ENCODE measurements at regions not wholly inside any gene's neighbourhood (a gene's known extent, or its start where the extent isn't known, plus 50 kb on each side); places are given as distances from the start of the nearest gene placed in this dataset.

DNA sequence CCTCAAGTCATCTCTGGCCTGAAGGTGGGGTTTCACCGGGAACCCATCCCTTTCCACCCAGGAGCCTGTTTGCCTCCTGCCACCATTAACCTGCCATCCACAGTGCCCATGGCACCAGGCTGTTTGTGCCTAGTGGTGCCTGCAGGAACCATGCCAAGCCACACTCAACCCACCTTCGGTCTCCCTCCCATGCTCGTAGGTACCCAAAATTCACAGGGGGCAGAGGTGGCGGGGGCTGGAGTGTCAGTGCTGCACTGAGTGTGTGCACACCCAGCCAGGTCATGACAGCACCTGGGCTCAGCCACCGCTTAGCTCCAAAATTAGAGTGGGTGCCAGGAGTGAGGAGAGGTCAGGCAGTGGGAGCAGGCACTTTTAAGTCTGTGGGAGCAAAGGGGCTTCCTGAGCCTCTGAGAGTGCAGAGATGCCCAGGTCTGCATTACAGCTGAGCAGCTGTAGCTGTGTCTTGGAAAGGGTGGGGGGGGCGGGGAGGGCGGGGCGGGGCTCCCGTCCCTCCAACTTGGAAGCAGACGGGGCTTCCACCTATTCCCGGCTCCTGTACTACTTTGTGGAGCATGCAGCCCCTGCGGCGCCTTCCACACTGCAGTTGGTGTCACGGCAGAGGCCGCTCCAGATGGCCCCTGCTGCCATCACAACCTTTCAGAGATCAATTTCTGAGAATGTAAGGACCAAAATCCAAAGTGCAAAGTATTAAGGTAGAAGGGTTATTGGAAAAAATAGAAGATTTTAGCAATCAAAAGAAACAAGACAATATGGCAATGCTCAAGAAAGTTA lies 2396.8 kb upstream of the C9orf72 start:
- no peak overlapping the region for H3K4me3 ChIP-seq
- H3K27ac ChIP-seq, result no peak overlapping the region
- H3K9me3 ChIP-seq, result no peaks in the 10 kb centered on the region
- intact Hi-C loops (cut with DNase I), result no loop called here
- H3K4me1 ChIP-seq, result no peaks in the 10 kb centered on the region
- no peak for ATAC-seq
- TF ChIP-seq, protein P1, sequence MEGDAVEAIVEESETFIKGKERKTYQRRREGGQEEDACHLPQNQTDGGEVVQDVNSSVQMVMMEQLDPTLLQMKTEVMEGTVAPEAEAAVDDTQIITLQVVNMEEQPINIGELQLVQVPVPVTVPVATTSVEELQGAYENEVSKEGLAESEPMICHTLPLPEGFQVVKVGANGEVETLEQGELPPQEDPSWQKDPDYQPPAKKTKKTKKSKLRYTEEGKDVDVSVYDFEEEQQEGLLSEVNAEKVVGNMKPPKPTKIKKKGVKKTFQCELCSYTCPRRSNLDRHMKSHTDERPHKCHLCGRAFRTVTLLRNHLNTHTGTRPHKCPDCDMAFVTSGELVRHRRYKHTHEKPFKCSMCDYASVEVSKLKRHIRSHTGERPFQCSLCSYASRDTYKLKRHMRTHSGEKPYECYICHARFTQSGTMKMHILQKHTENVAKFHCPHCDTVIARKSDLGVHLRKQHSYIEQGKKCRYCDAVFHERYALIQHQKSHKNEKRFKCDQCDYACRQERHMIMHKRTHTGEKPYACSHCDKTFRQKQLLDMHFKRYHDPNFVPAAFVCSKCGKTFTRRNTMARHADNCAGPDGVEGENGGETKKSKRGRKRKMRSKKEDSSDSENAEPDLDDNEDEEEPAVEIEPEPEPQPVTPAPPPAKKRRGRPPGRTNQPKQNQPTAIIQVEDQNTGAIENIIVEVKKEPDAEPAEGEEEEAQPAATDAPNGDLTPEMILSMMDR (IDR thresholded peaks at IDR 0.05), result no peak
- DNase-seq, result no peak
- H3K36me3 ChIP-seq, result no peaks in the 10 kb centered on the region
- no peaks in the 10 kb centered on the region for H3K27me3 ChIP-seq

DNA sequence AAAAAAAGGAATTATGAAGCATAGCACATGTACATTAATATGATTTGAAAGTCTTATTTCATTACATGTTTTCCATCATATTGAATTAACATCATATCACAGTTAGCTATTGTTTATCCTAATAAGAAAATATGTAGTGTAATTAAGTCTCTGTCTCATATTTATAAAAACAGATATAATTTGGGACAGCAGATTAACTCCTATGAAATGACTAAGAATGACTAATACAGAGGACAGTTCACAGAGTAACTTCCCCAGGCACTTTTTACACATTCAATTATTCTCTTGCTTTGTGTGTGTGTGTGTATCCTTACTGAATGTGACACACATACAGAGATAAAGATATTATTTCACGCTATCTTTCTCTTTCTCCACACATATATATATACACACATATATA lies 2400.9 kb upstream of the C9orf72 start:
- Histone ChIP-seq H3K9me3 (no peaks in the 10 kb centered on the region), H3K36me3 (no peaks in the 10 kb centered on the region), H3K27ac (no peak overlapping the region), H3K4me3 (no peak overlapping the region), H3K27me3 (no peaks in the 10 kb centered on the region), H3K4me1 (no peaks in the 10 kb centered on the region)
- TF ChIP-seq, protein P1 (IDR thresholded peaks at IDR 0.05), result no peak
- DNase-seq (no peak), ATAC-seq (no peak)
- intact Hi-C loops (cut with DNase I), result no loop called here

GRCh38 chr9:29976981-29977380 lies 2403.7 kb upstream of the C9orf72 start:
- Histone ChIP-seq H3K27ac (no peak overlapping the region), H3K4me1 (no peaks in the 10 kb centered on the region), H3K9me3 (no peaks in the 10 kb centered on the region), H3K27me3 (no peaks in the 10 kb centered on the region), H3K36me3 (no peaks in the 10 kb centered on the region), H3K4me3 (no peak overlapping the region)
- intact Hi-C loops (cut with DNase I), result no loop called here
- DNase-seq, result no peak
- ATAC-seq, result no peak
- TF ChIP-seq, protein P1 (IDR thresholded peaks at IDR 0.05), result no peak

GRCh38 chr9:29981013-29981412 lies 2403.4 kb upstream of the ACO1 start:
- Histone ChIP-seq H3K27me3 (no peaks in the 10 kb centered on the region), H3K27ac (no peak overlapping the region), H3K4me1 (no peaks in the 10 kb centered on the region), H3K36me3 (no peaks in the 10 kb centered on the region), H3K4me3 (no peak overlapping the region), H3K9me3 (no peaks in the 10 kb centered on the region)
- intact Hi-C loops (cut with DNase I), result no loop called here
- ATAC-seq (no peak), DNase-seq (no peak)
- TF ChIP-seq, protein P1 (IDR thresholded peaks at IDR 0.05), result no peak

GRCh38 chr9:29999645-30000044 lies 2384.8 kb upstream of the ACO1 start:
- ATAC-seq (no peak), DNase-seq (no peak)
- Histone ChIP-seq H3K27ac (no peak overlapping the region), H3K9me3 (no peaks in the 10 kb centered on the region), H3K4me3 (no peak overlapping the region), H3K27me3 (no peaks in the 10 kb centered on the region), H3K4me1 (no peaks in the 10 kb centered on the region), H3K36me3 (no peaks in the 10 kb centered on the region)
- intact Hi-C loops (cut with DNase I), result no loop called here
- TF ChIP-seq, protein P1 (IDR thresholded peaks at IDR 0.05), result no peak
